Thyroid gland (tissue), 4 donors: ENCODE measurements at regions not wholly inside any gene's neighbourhood (a gene's known extent, or its start where the extent isn't known, plus 50 kb on each side); places are given as distances from the start of the nearest gene placed in this dataset.

Source experiments
- CTCF ChIP-seq, 6 experiments: fragments of 200-600 bp in 3 of 6; fragments of 450-650 bp in 3 of 6; sonication (generic) in 3 of 6; IDR thresholded peaks; one replicate each; pipeline ENCODE4 v1.5.1; 2016 to 2019; ENCODE audit warnings: antibody characterized with exemption in 6 of 6, mild to moderate bottlenecking in 2 of 6, inconsistent platforms in 1 of 6, moderate library complexity in 1 of 6
- POLR2A ChIP-seq, 2 donors: fragments of 450-650 bp; IDR thresholded peaks; one replicate each; pipeline ENCODE4 v1.6.1; 2017; ENCODE audit warnings: antibody characterized with exemption in 2 of 2, mild to moderate bottlenecking in 2 of 2, moderate library complexity in 1 of 2

- TF ChIP-seq CTCF (IDR thresholded peaks at IDR 0.05) (no peak), POLR2A (IDR thresholded peaks at IDR 0.05) (no peak)
Measured at GRCh38 chr17:79147746-79148506, 73.3 kb downstream of the ENGASE start.
